ENCODE measurements at regions not wholly inside any gene's neighbourhood (a gene's known extent, or its start where the extent isn't known, plus 50 kb on each side); places are given as distances from the start of the nearest gene placed in this dataset.

GRCh38 chr1:187313115-187313514 lies 484.4 kb downstream of the PLA2G4A start:
- DNase-seq: no peak

GRCh38 chr1:187326557-187326956 lies 497.8 kb downstream of the PLA2G4A start:
- DNase-seq: no peak

- no peak for DNase-seq
Observed at GRCh38 chr1:187336441-187337168, 507.9 kb downstream of the PLA2G4A start.

GRCh38 chr1:187338762-187339412 lies 510.1 kb downstream of the PLA2G4A start:
- no peak for DNase-seq

DNA sequence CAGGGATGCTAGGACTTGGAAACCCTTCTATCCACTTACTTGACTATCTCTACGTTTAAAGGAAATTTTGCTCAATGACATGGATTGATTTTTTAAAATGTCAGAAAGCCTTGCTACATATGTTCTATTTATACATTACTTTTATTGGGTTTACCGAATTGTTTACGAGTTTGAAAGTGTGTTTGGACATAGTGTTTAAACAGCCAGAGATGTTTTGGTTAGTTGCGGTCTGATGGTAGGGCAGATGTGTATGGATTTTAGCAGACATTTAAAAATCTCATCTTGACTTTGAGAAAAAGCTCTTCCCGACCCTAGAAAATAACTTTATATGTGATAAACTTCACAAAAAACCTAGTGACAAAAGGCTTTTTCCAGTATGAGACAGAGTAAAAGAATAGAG lies 513.7 kb downstream of the PLA2G4A start:
- no peak for DNase-seq

DNA sequence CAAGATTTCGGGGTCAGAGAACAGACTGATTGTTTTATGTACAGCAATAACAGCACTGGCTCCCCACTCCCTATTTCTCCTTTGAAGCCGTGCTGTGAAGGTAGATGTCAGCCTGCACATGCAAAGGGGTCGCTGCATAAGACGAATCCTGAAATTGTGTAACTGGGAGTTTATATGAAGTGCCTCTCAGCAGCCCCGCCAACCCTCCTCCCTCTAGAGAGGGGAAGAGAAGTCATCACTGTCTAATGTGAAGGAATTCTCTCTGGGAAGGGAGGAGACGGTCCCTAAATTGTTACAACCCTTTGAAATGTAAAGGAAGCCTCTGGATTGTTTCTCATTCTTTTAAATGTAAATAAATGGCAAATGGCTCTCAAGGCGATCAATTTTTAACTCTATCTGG lies 545.3 kb downstream of the PLA2G4A start:
- DNase-seq: no peak

GRCh38 chr1:187374742-187375141 lies 546.0 kb downstream of the PLA2G4A start:
- no peak for DNase-seq

DNA sequence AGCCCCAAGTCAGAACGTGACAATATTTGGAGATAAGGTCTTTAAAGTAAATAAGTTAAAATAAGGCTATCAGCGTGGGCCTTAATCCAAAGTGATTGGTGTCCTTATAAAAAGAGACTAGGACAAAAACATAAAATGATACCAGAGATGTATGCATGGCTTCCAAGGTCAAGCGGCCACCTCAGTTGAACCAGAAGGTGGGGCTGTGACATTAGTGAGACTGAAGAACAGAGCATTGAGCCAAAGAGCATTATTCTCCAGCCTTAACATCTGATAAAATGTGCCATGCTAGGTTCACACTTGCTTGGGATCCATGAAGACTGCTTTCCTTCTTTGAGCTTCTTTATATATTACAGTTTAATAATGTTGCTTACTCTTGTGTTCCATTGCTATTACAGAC lies 554.6 kb downstream of the PLA2G4A start:
- no peak for DNase-seq

DNA sequence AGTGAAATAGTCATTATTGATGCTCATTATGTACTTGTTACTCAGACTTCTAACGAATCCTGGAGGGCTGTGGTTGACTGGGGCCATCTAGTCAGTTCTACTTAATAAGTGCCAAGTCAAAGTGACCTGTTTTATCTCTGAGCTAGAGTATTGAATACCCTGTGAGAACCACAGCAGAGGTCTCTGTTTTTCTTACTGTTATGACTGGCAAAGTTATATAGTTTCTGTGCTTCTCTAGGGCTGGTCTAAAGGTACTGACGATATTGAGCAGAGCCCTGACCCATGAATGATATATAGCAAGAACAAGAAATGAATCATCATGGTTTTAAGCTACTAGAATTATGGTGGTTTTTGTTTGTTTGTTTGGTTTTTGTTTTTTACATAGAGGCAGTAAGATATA lies 555.8 kb downstream of the PLA2G4A start:
- DNase-seq: no peak

- no peak for DNase-seq
Observed at GRCh38 chr1:187390215-187390818, 561.6 kb downstream of the PLA2G4A start.

DNA sequence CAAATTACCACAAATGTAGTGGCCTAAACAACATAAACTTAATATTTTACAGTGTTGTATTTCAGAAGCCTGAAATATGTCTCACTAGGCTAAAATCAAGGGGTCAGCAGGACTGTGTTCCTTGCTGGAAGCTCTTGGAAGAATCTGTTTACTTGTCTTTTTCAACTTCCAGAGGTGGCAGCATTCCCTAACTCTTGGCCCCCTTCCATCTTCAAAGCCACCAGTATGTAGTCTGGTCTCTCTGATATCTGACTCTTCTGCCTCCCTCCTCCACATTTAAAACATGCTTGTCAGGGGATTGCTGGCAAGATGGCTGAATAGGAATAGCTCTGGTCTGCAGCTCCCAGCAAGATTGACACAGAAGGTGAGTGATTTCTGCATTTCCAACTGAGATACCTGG lies 567.5 kb downstream of the PLA2G4A start:
- DNase-seq: no peak

DNA sequence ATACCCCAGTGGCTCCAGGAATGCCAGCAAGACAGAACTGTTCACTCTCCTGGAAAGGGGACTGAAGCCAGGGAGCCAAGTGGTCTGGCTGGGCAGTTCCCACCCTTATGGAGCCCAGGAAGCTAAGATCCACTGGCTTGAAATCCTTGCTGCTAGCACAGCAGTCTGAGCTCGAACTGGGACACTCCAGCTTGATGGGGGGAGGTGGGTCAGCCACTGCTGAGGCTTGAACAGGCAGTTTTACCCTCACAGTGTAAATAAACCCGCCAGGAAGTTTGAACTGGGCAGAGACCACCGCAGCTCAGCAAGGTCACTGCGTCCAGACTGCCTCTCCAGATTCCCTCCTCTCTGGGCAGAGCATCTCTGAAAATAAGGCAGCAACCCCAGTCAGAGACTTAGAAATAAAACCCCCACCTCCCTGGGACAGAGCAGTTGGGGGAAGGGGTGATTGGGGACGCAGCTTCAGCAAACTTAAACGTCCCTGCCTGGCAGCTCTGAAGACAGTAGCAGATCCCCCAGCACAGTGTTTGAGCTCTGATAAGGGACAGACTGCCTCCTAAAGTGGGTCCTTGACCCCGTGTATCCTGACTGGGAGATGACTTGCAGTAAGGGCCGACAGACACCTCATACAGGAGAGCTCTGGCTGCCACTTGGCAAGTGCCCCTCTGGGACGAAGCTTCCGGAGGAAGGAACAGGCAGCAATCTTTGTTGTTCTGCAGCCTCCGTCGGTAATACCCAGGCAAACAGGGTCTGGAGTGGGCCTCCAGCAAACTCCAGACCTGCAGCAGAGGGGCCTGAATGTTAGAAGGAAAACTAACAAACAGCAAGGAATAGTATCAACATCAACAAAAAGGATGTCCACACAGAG lies 568.4 kb downstream of the PLA2G4A start:
- no peak for DNase-seq

- no peak for DNase-seq
Observed at GRCh38 chr1:187408212-187409004, 579.7 kb downstream of the PLA2G4A start.

GRCh38 chr1:187409341-187409740 lies 580.6 kb downstream of the PLA2G4A start:
- DNase-seq: no peak

- DNase-seq: no peak
Observed at GRCh38 chr1:187411118-187411517, 582.4 kb downstream of the PLA2G4A start.

DNA sequence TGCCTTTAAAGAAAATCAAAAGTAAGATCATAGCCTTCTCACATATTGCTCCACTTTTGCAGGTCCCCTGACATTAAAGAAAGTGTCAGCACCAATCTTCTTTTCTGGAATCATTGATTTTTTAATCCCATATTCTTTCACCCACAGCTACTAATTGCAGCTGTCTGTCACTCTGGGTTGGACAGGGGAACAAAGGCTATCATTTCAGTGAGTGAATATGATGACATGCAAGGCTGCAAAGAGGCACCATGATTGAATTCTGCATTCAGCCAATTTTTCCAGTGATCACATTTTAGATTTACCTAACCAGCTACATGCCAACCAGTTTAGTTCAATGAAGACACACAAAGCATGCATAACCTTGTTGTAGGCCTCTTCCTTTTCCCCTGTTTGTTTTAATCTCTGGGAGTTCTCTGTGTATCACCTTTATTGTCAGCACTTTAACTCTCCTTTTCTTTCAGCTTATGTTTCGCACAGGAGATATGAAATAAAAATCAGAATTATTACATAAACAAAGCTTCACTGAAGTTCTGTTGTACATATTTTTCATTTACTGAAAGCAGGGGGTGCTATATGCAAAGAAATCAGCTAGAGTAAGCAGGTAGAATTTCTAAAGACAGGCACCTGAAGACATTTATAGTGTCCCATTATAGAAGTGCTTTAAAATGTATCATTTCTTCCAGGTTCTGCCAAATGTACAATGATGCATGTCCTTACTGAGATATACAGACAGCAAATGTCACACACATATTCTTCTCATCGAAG lies 584.8 kb downstream of the PLA2G4A start:
- no peak for DNase-seq

DNA sequence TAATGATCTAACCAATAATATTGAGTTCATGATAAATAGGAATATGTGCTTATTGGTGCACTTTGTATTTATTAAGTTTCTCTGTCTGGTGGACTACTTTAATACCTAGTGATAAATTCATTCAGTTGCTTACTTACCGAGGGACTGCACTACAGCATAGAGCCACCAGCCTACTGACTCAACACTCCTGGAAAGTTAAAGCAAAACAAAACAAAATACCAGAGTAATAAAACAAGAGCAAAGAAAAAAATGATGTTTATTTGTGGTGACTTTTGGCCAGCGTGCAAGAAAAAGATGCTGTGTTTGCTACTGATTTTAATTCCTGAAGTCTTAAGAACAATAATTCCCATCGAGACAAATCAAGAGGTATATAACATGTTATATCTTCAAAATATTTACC lies 586.3 kb downstream of the PLA2G4A start:
- no peak for DNase-seq

DNA sequence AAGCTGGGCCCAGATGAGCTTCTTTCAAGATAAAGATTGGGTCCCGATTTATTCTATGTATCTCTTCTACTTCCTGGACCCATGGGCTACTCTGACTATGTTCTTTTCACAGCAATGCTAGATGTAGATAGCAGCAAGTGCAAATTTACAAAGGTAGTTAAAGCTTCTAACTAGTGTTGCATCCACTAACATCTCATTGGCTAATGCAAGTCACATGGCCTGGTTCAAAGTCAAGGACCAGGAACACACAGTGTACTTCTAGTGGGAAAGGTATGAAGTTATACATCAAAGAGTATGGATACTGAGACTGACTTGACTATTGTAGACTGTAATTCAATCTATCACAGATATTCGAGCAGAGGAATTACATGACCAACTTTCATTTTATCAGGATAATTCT lies 588.8 kb downstream of the PLA2G4A start:
- no peak for DNase-seq

GRCh38 chr1:187433598-187433997 lies 604.8 kb downstream of the PLA2G4A start:
- peak; percentile 39 for DNase-seq

- no peak for DNase-seq
Observed at GRCh38 chr1:187442603-187443002, 613.9 kb downstream of the PLA2G4A start.

DNA sequence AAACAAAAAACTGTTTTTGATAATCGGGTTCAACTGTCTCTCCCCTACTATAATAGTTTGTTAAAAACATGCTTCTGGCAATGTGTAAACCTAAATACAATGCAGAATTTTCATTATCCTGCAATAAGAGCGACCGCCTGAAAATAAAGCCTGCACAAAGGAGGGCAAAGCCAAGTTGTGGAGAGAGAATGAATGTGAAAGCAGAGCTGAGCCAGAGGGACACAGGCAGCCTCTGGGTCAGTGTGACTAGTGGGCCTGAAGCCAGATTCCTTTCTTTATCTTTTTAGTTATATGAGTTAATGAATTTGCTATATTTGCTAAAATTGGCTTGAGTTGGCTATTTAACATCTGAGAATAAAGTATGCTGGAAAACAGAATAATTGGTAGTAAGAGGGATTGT lies 615.2 kb downstream of the PLA2G4A start:
- DNase-seq: no peak

All from fibroblast of skin of back (primary cell).